CD14-positive monocyte (primary cell): ENCODE measurements at regions not wholly inside any gene's neighbourhood (a gene's known extent, or its start where the extent isn't known, plus 50 kb on each side); places are given as distances from the start of the nearest gene placed in this dataset.

Experiments
- DNase-seq, 3 donors: peaks; one replicate each; pipeline ENCODE4 v3.0.0-alpha.2; 2011 to 2022
- H2AFZ ChIP-seq: 2 replicates; pipeline ENCODE4 v1.6.0; 2012; ENCODE audit warnings: mild to moderate bottlenecking, low read depth, low read length, inconsistent platforms; ENCODE audit not compliant: insufficient read depth, poor library complexity, severe bottlenecking
- H3K27ac ChIP-seq, 2 donors: 1 replicate in 1 of 2; 2 replicates in 1 of 2; pipeline ENCODE4 v1.5.1; 2012 to 2013; ENCODE audit warnings: low read length in 2 of 2, control low read depth in 1 of 2, inconsistent platforms in 1 of 2, low read depth in 1 of 2, mild to moderate bottlenecking in 1 of 2
- H3K27me3 ChIP-seq, 2 donors: one replicate each; pipeline versions ENCODE4 v1.6.0 to v1.6.1; 2011 to 2013; ENCODE audit warnings: low read length in 2 of 2; ENCODE audit not compliant: control insufficient read depth in 2 of 2, insufficient read depth in 2 of 2
- H3K36me3 ChIP-seq, 2 donors: replicated peaks in 1 of 2; 1 replicate in 1 of 2; 2 replicates in 1 of 2; pipeline versions ENCODE4 v1.5.1 to v1.6.1; 2012 to 2013; ENCODE audit warnings: low read length in 2 of 2, control low read depth in 1 of 2, inconsistent platforms in 1 of 2, mild to moderate bottlenecking in 1 of 2; ENCODE audit not compliant: insufficient read depth in 2 of 2, control insufficient read depth in 1 of 2
- H3K4me1 ChIP-seq, 2 donors: 1 replicate in 1 of 2; 2 replicates in 1 of 2; pipeline versions ENCODE4 v1.5.1 to v1.6.1; 2012 to 2013; ENCODE audit warnings: low read length in 2 of 2, control low read depth in 1 of 2, inconsistent platforms in 1 of 2, mild to moderate bottlenecking in 1 of 2, moderate library complexity in 1 of 2; ENCODE audit not compliant: insufficient read depth in 2 of 2, control insufficient read depth in 1 of 2
- H3K4me2 ChIP-seq: replicated peaks from 2 replicates; pipeline ENCODE3; 2012; ENCODE audit warnings: low read length, moderate library complexity, mild to moderate bottlenecking; ENCODE audit not compliant: poor library complexity, severe bottlenecking; ENCODE audit errors: extremely low read depth
- H3K4me3 ChIP-seq, 3 experiments: fragments of 200-600 bp in 1 of 3; sonication (generic) in 1 of 3; replicated peaks in 1 of 3; 1 replicate in 2 of 3; 2 replicates in 1 of 3; pipeline ENCODE4 v1.5.1; 2011 to 2013; ENCODE audit warnings: low read length in 3 of 3, mild to moderate bottlenecking in 3 of 3, control low read depth in 2 of 3, low read depth in 2 of 3, inconsistent platforms in 1 of 3, moderate library complexity in 1 of 3
- H3K79me2 ChIP-seq: 2 replicates; pipeline ENCODE4 v1.6.0; 2012; ENCODE audit warnings: mild to moderate bottlenecking, control low read depth, inconsistent platforms, low read length, moderate library complexity; ENCODE audit not compliant: insufficient read depth
- H3K9ac ChIP-seq: 2 replicates; pipeline ENCODE4 v1.6.0; 2017; ENCODE audit warnings: low read length, mild to moderate bottlenecking; ENCODE audit not compliant: insufficient read depth, poor library complexity, severe bottlenecking
- H3K9me3 ChIP-seq, 2 donors: replicated peaks in 1 of 2; 1 replicate in 1 of 2; 2 replicates in 1 of 2; pipeline versions ENCODE4 v1.5.1 to v1.6.1; 2012 to 2013; ENCODE audit warnings: low read length in 2 of 2, control low read depth in 1 of 2; ENCODE audit not compliant: control insufficient read depth in 1 of 2, insufficient read depth in 1 of 2
- H4K20me1 ChIP-seq: 2 replicates; pipeline ENCODE4 v1.6.0; 2012; ENCODE audit warnings: mild to moderate bottlenecking, low read length, control low read depth, moderate library complexity; ENCODE audit not compliant: insufficient read depth
- H3K27ac Mint-ChIP-seq, 7 donors: one replicate each; pipeline ENCODE4 v1.8.0; 2020; ENCODE audit warnings: mild to moderate bottlenecking in 7 of 7, mixed read lengths in 7 of 7, moderate library complexity in 6 of 7, inconsistent platforms in 2 of 7
- H3K27me3 Mint-ChIP-seq, 3 donors: one replicate each; pipeline ENCODE4 v1.8.0; 2021 to 2022; ENCODE audit warnings: low read depth in 3 of 3, mild to moderate bottlenecking in 3 of 3, mixed read lengths in 3 of 3, moderate library complexity in 3 of 3, inconsistent platforms in 1 of 3
- H3K36me3 Mint-ChIP-seq, 2 donors: one replicate each; pipeline ENCODE4 v1.8.0; 2020; ENCODE audit warnings: mixed read lengths in 2 of 2, inconsistent platforms in 1 of 2, mild to moderate bottlenecking in 1 of 2
- H3K4me1 Mint-ChIP-seq: one replicate; pipeline ENCODE4 v1.8.0; 2020; ENCODE audit warnings: mild to moderate bottlenecking, mixed read lengths
- H3K4me3 Mint-ChIP-seq, 2 donors: one replicate each; pipeline ENCODE4 v1.8.0; 2020; ENCODE audit warnings: mild to moderate bottlenecking in 2 of 2, mixed read lengths in 2 of 2, moderate library complexity in 1 of 2
- H3K9me3 Mint-ChIP-seq, 7 donors: one replicate each; pipeline ENCODE4 v1.8.0; 2020 to 2022; ENCODE audit warnings: mixed read lengths in 7 of 7, mild to moderate bottlenecking in 6 of 7, moderate library complexity in 6 of 7, inconsistent platforms in 2 of 7
- CTCF ChIP-seq: fragments of 200-600 bp; IDR thresholded peaks from one replicate; pipeline ENCODE4 v1.8.0; 2022; ENCODE audit warnings: antibody characterized with exemption, mild to moderate bottlenecking
- whole genome bisulfite sequencing: methylation state at CpG from one replicate; pipeline ENCODE4 v1.1.5; 2013; ENCODE audit warnings: missing lambda C conversion rate; ENCODE audit not compliant: insufficient coverage; 5-methylcytosine and 5-hydroxymethylcytosine counted together
- intact Hi-C, 2 donors: fragments of 100-400 bp; cut with micrococcal nuclease; formaldehyde crosslinking; loops; one replicate each; pipeline versions ENCODE4 v1.15.0 to v1.15.1; 2023

- Histone ChIP-seq H3K9me3 (peaks cover 0 to 10% of the 10 kb centered on the region in 2 donors), H3K79me2 (no peaks in the 10 kb centered on the region), H4K20me1 (no peaks in the 10 kb centered on the region), H3K36me3 (no peaks in the 10 kb centered on the region), H3K27ac (no peak overlapping the region), H3K27me3 (peaks cover 2 to 3% of the 10 kb centered on the region in 2 donors), H3K4me2 (no peak overlapping the region), H3K9ac (no peak overlapping the region), H3K4me3 (no peak overlapping the region), H3K4me1 (no peaks in the 10 kb centered on the region), H2AFZ (no peak overlapping the region)
- TF ChIP-seq CTCF: no peak
- H3K4me1 Mint-ChIP-seq: no peaks in the 10 kb centered on the region
- H3K27me3 Mint-ChIP-seq: peaks cover 10 to 31% (median 16%) of the 10 kb centered on the region in 3 donors
- H3K9me3 Mint-ChIP-seq: peaks cover 0 to 8% (median 5%) of the 10 kb centered on the region in 7 donors
- H3K4me3 Mint-ChIP-seq: no peak overlapping the region
- no peaks in the 10 kb centered on the region for H3K36me3 Mint-ChIP-seq
- intact Hi-C loops: no loop called here
- no peak overlapping the region for H3K27ac Mint-ChIP-seq
- no peak for DNase-seq
- WGBS: 100% methylated on average over 5 of the region's 6 CpGs
Measured at GRCh38 chr14:96997269-96997668, 200.1 kb downstream of the VRK1 start.

GRCh38 chr14:96997996-96998395, 200.8 kb downstream of the VRK1 start:
- no peaks in the 10 kb centered on the region for H3K4me1 ChIP-seq
- H3K27ac Mint-ChIP-seq: no peak overlapping the region
- intact Hi-C loops: no loop called here
- DNase-seq: no peak
- H3K4me2 ChIP-seq: no peak overlapping the region
- no peak overlapping the region for H3K9ac ChIP-seq
- WGBS: 93% methylated on average over 5 of the region's 5 CpGs
- H3K9me3 Mint-ChIP-seq: peaks cover 2 to 9% (median 5%) of the 10 kb centered on the region in 7 donors
- no peaks in the 10 kb centered on the region for H3K36me3 ChIP-seq
- H3K79me2 ChIP-seq: no peaks in the 10 kb centered on the region
- no peaks in the 10 kb centered on the region for H4K20me1 ChIP-seq
- TF ChIP-seq CTCF: no peak
- H3K27ac ChIP-seq: no peak overlapping the region
- no peak overlapping the region for H3K4me3 ChIP-seq
- peaks cover 5 to 25% (median 16%) of the 10 kb centered on the region in 3 donors for H3K27me3 Mint-ChIP-seq
- H3K9me3 ChIP-seq: peaks cover 0 to 10% of the 10 kb centered on the region in 2 donors
- no peaks in the 10 kb centered on the region for H3K36me3 Mint-ChIP-seq
- peaks cover 0 to 2% of the 10 kb centered on the region in 2 donors for H3K27me3 ChIP-seq
- no peak overlapping the region for H2AFZ ChIP-seq
- H3K4me1 Mint-ChIP-seq: no peaks in the 10 kb centered on the region
- no peak overlapping the region for H3K4me3 Mint-ChIP-seq
